IMR-90 (cell line): ENCODE measurements at regions not wholly inside any gene's neighbourhood (a gene's known extent, or its start where the extent isn't known, plus 50 kb on each side); places are given as distances from the start of the nearest gene placed in this dataset.

ENCODE experiments used
- ATAC-seq: fragments of 200-7000 bp; cut with Tn5 transposase; 2 replicates; pipeline ENCODE4 v1.9.1; 2020; ENCODE audit warnings: low read depth, mild to moderate bottlenecking, moderate library complexity
- BruUV-seq: library from RNA; stranded (reverse); fragments of 400-500 nt; replicated peaks from 2 replicates; lab custom pipeline; 2021; lab: Mats Ljungman, UMichigan
- CTCF ChIA-PET: fragments of 300-600 bp; formaldehyde crosslinking; extraction: SDS; loops from one replicate; lab custom pipeline; 2021; ENCODE audit warnings: antibody characterized with exemption; lab: Yijun Ruan, JAX
- POLR2A ChIA-PET: fragments of 300-600 bp; sonication (Branson Sonifier 250); formaldehyde crosslinking; loops from one replicate; lab custom pipeline; 2022; ENCODE audit warnings: antibody characterized with exemption; ENCODE audit not compliant: unreplicated experiment; lab: Charles Lee
- DNase-seq: peaks from one replicate; pipeline ENCODE4 v3.0.0; 2013
- H2AFZ ChIP-seq: replicated peaks from 2 replicates; pipeline ENCODE3; 2013; ENCODE audit warnings: low read length, mild to moderate bottlenecking; ENCODE audit not compliant: poor library complexity
- H2AK5ac ChIP-seq: 2 replicates; pipeline ENCODE4 v1.6.1; 2013; ENCODE audit warnings: low read depth, low read length, inconsistent platforms
- H2AK9ac ChIP-seq: replicated peaks from 2 replicates; pipeline ENCODE3; 2013; ENCODE audit warnings: mild to moderate bottlenecking, low read depth, low read length, moderate library complexity; ENCODE audit not compliant: poor library complexity
- H2BK120ac ChIP-seq: 2 replicates; pipeline ENCODE4 v1.6.1; 2013; ENCODE audit warnings: low read depth, low read length, inconsistent platforms
- H2BK15ac ChIP-seq: 3 replicates; pipeline ENCODE4 v1.6.1; 2013; ENCODE audit warnings: low read depth, low read length, inconsistent platforms
- H2BK20ac ChIP-seq: 2 replicates; pipeline ENCODE4 v1.6.1; 2013; ENCODE audit warnings: low read depth, mild to moderate bottlenecking, inconsistent platforms, low read length, moderate library complexity
- H2BK5ac ChIP-seq: 2 replicates; pipeline ENCODE4 v1.6.1; 2013; ENCODE audit warnings: mild to moderate bottlenecking, low read depth, low read length, inconsistent platforms; ENCODE audit not compliant: poor library complexity, severe bottlenecking
- H3K14ac ChIP-seq: replicated peaks from 2 replicates; pipeline ENCODE4 v1.6.1; 2013; ENCODE audit warnings: low read depth, low read length, inconsistent platforms
- H3K18ac ChIP-seq: 2 replicates; pipeline ENCODE4 v1.6.1; 2013; ENCODE audit warnings: low read depth, low read length, control low read depth
- H3K23ac ChIP-seq: 2 replicates; pipeline ENCODE4 v1.6.1; 2013; ENCODE audit warnings: low read depth, low read length, inconsistent platforms
- H3K27ac ChIP-seq: 2 replicates; pipeline ENCODE4 v1.5.1; 2013; ENCODE audit warnings: mild to moderate bottlenecking, control low read depth, low read length; ENCODE audit not compliant: insufficient read depth
- H3K27me3 ChIP-seq: 2 replicates; pipeline ENCODE4 v1.6.1; 2013; ENCODE audit warnings: low read length; ENCODE audit not compliant: control insufficient read depth, insufficient read depth
- H3K36me3 ChIP-seq: 2 replicates; pipeline ENCODE4 v1.6.1; 2013; ENCODE audit warnings: low read length, mixed read lengths; ENCODE audit not compliant: control insufficient read depth, insufficient read depth
- H3K4ac ChIP-seq: 2 replicates; pipeline ENCODE4 v1.6.1; 2013; ENCODE audit warnings: low read depth, low read length, inconsistent platforms
- H3K4me1 ChIP-seq: 2 replicates; pipeline ENCODE4 v1.6.1; 2013; ENCODE audit warnings: low read length, mixed read lengths; ENCODE audit not compliant: control insufficient read depth, insufficient read depth
- H3K4me2 ChIP-seq: 2 replicates; pipeline ENCODE4 v1.6.1; 2013; ENCODE audit warnings: low read depth, mild to moderate bottlenecking, control low read depth, low read length, moderate library complexity
- H3K4me3 ChIP-seq: 2 replicates; pipeline ENCODE4 v1.5.1; 2013; ENCODE audit warnings: low read depth, mild to moderate bottlenecking, control low read depth, low read length, moderate library complexity; ENCODE audit not compliant: insufficient read depth
- H3K56ac ChIP-seq: 2 replicates; pipeline ENCODE4 v1.6.1; 2013; ENCODE audit warnings: low read length, inconsistent platforms; ENCODE audit not compliant: insufficient read depth; ENCODE audit errors: extremely low read depth
- H3K79me1 ChIP-seq, 2 experiments: 2 replicates each; pipeline ENCODE4 v1.6.1; 2013; ENCODE audit warnings: low read length in 2 of 2, inconsistent platforms in 1 of 2, low read depth in 1 of 2
- H3K9ac ChIP-seq: 2 replicates; pipeline ENCODE4 v1.6.1; 2013; ENCODE audit warnings: low read depth, low read length, control low read depth
- H3K9me1 ChIP-seq: 2 replicates; pipeline ENCODE4 v1.6.1; 2013; ENCODE audit warnings: low read length, inconsistent platforms; ENCODE audit not compliant: insufficient read depth
- H3K9me3 ChIP-seq: 2 replicates; pipeline ENCODE4 v1.6.1; 2013; ENCODE audit warnings: low read length; ENCODE audit not compliant: control insufficient read depth, insufficient read depth
- H4K20me1 ChIP-seq: 2 replicates; pipeline ENCODE4 v1.6.1; 2013; ENCODE audit warnings: low read length, inconsistent platforms; ENCODE audit not compliant: insufficient read depth
- H4K5ac ChIP-seq: 2 replicates; pipeline ENCODE4 v1.6.1; 2013; ENCODE audit warnings: mild to moderate bottlenecking, low read depth, low read length, control low read depth
- H4K8ac ChIP-seq, 2 experiments: 2 replicates each; pipeline ENCODE4 v1.6.1; 2013; ENCODE audit warnings: low read depth in 2 of 2, low read length in 2 of 2, control low read depth in 1 of 2, inconsistent platforms in 1 of 2
- H4K91ac ChIP-seq: 2 replicates; pipeline ENCODE4 v1.6.1; 2013; ENCODE audit warnings: low read depth, low read length, inconsistent platforms; ENCODE audit not compliant: insufficient read depth
- CEBPB ChIP-seq: IDR thresholded peaks from 2 replicates; pipeline ENCODE4 v1.6.1; 2012; ENCODE audit warnings: low read depth, low read length, improper control_type of control experiment
- CHD1 ChIP-seq: IDR thresholded peaks from 2 replicates; pipeline ENCODE4 v1.6.1; 2012; ENCODE audit warnings: low read depth, low read length, improper control_type of control experiment
- NFE2L2 ChIP-seq: fragments of 150-350 bp; IDR thresholded peaks from 2 replicates; pipeline ENCODE4 v1.6.1; 2016; ENCODE audit warnings: low read depth, mild to moderate bottlenecking, low read length
- WGBS, 2 experiments: methylation state at CpG; one replicate each; pipeline versions ENCODE4 v1.1.5 to v1.1.7; 2013; ENCODE audit warnings: missing lambda C conversion rate in 2 of 2; ENCODE audit not compliant: insufficient read length in 1 of 2; ENCODE audit errors: extremely low coverage in 2 of 2; 5-methylcytosine and 5-hydroxymethylcytosine counted together
- dilution Hi-C: fragments of 300-500 bp; cut with HindIII; formaldehyde crosslinking; loops from one replicate; pipeline ENCODE4 v1.14.3; 2018; ENCODE audit warnings: low sequenced_read_pairs; ENCODE audit not compliant: unreplicated experiment
- in situ Hi-C: fragments of 300-500 bp; cut with MboI; formaldehyde crosslinking; loops from 3 replicates; pipeline ENCODE4 v1.14.3; 2019; ENCODE audit warnings: low sequenced_read_pairs, inconsistent platforms, mixed read lengths
- intact Hi-C: fragments of 100-400 bp; cut with micrococcal nuclease; formaldehyde crosslinking; loops from 2 replicates; pipeline ENCODE4 v1.10.0; 2022

DNA sequence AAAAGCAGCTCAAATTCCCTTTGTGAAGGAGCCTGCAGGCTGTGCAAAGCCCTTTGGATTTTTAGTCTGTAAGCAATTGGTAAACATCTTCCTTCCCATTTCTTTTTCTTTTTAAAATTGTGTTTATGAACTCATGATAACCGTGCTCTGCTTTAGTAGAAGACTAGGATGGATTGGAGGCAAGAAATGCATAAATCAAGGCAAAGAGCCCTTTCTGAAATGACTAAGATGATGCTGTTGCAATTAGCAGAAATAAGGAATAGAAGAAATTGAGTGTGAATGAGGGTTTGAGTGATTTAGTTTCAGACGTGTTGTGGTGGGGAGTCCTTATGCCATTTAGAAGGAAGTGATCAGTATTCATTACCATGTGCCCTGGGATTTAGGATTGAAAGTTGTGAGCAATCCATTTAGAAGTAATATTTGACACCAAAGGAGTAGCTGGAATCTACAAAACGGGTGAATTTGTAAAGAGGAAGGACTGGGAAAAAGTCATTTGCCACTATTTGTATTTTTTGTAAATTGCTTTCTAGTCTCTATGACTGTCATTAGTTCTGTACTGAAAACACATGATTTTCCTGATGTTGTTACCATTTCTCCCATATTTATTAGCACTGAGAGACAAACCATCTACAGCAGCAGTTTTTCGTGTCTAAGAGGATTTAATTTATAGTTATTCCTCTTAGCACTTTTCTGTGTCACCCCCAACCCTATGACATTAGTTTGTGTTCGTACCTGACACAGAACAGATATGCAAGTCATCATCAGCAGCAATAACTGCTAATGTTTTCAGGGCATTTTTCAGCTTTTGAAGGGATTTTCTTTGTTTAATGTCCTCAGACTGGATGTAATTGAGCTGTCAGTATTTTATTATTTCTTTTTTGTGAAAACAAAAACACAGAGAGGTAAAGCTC, 265.0 kb downstream of the UTRN start:
- Histone ChIP-seq H4K5ac (no peak overlapping the region), H3K14ac (no peak overlapping the region), H3K27ac (no peak overlapping the region), H3K36me3 (peaks cover 11% of the 10 kb centered on the region), H3K9me1 (0 out of 2 replicates have a peak, but pooled peaks cover 3% of the 10 kb centered on the region), H3K4me1 (no peaks in the 10 kb centered on the region), H3K27me3 (no peaks in the 10 kb centered on the region), H4K8ac (no peak overlapping the region), H2AK9ac (no peak overlapping the region), H3K56ac (no peak overlapping the region), H2BK120ac (no peak overlapping the region), H2BK5ac (no peak overlapping the region), H4K91ac (no peak overlapping the region), H3K9ac (no peak overlapping the region), H3K9me3 (no peaks in the 10 kb centered on the region), H3K23ac (no peak overlapping the region), H3K18ac (no peak overlapping the region), H2BK20ac (no peak overlapping the region), H3K4me3 (no peak overlapping the region), H2AFZ (no peak overlapping the region), H4K20me1 (no peaks in the 10 kb centered on the region), H2AK5ac (no peak overlapping the region), H3K79me1 (no peaks in the 10 kb centered on the region), H3K4ac (no peak overlapping the region), H2BK15ac (no peak overlapping the region), H3K4me2 (no peak overlapping the region)
- intact Hi-C loops (loop anchor here (5.0 to 10.0 kb wide), 2 partner anchors 263 to 445 kb away; partner anchors contain the start of gene UTRN), in situ Hi-C loops (no loop called here), dilution Hi-C loops (no loop called here)
- ATAC-seq (no peak), DNase-seq (no peak)
- CTCF ChIA-PET = no interaction called here
- BruUV-seq = no TSS peak
- WGBS, 2 experiments = 100% methylated on average over 1 of the region's 5 CpGs; no CpG with 5 or more reads in 1 of the 2 experiments
- TF ChIP-seq CEBPB = no peak
- peak; percentile 4; the same call in 1 of the 2 replicates for TF ChIP-seq NFE2L2
- TF ChIP-seq CHD1 = no peak
- POLR2A ChIA-PET = no interaction called here
